B cell (primary cell): ENCODE measurements at regions not wholly inside any gene's neighbourhood (a gene's known extent, or its start where the extent isn't known, plus 50 kb on each side); places are given as distances from the start of the nearest gene placed in this dataset.

ENCODE experiments used
- ATAC-seq: fragments of 200-7000 bp; cut with Tn5 transposase; one replicate; pipeline ENCODE4 v1.10.0; 2021; ENCODE audit warnings: low read depth, mild to moderate bottlenecking, moderate number of reproducible peaks, moderate library complexity
- CTCF ChIA-PET: fragments of 350-600 bp; sonication (Branson Sonifier 250); formaldehyde crosslinking; loops from one replicate; lab custom pipeline; 2021; ENCODE audit warnings: antibody characterized with exemption, inconsistent platforms; lab: Charles Lee
- POLR2A ChIA-PET: fragments of 350-600 bp; sonication (Branson Sonifier 250); formaldehyde crosslinking; loops from one replicate; lab custom pipeline; 2021; ENCODE audit warnings: antibody characterized with exemption; lab: Charles Lee
- DNase-seq: peaks from one replicate; pipeline ENCODE4 v3.0.0; 2013
- H2AFZ ChIP-seq: 2 replicates; pipeline ENCODE4 v1.6.1; 2012; ENCODE audit warnings: mild to moderate bottlenecking, low read depth, low read length; ENCODE audit not compliant: insufficient read depth, poor library complexity, severe bottlenecking
- H3K27ac ChIP-seq, 2 donors: 1 replicate in 1 of 2; 2 replicates in 1 of 2; pipeline ENCODE4 v1.5.1; 2012 to 2013; ENCODE audit warnings: low read length in 2 of 2, mild to moderate bottlenecking in 2 of 2, moderate library complexity in 1 of 2
- H3K27me3 ChIP-seq, 4 experiments: fragments of 200-600 bp in 1 of 4; sonication (generic) in 1 of 4; replicated peaks in 1 of 4; 1 replicate in 2 of 4; 2 replicates in 2 of 4; pipeline versions ENCODE4 v1.6.1 to v1.7.0; 2013 to 2016; ENCODE audit warnings: low read length in 3 of 4, mild to moderate bottlenecking in 2 of 4, mixed read lengths in 1 of 4, moderate library complexity in 1 of 4; ENCODE audit not compliant: insufficient read depth in 4 of 4, control insufficient read depth in 3 of 4; ENCODE audit errors: control extremely low read depth in 1 of 4
- H3K36me3 ChIP-seq, 2 experiments: replicated peaks in 1 of 2; 1 replicate in 1 of 2; 2 replicates in 1 of 2; pipeline versions ENCODE4 v1.6.1 to v1.7.1; 2013; ENCODE audit warnings: low read length in 1 of 2; ENCODE audit not compliant: insufficient read depth in 2 of 2, control insufficient read depth in 1 of 2; ENCODE audit errors: control extremely low read depth in 1 of 2, extremely low read depth in 1 of 2
- H3K4me1 ChIP-seq, 2 donors: fragments of 200-600 bp in 1 of 2; sonication (generic) in 1 of 2; 1 replicate in 1 of 2; 2 replicates in 1 of 2; pipeline versions ENCODE4 v1.5.1 to v1.6.1; 2013 to 2017; ENCODE audit warnings: low read length in 2 of 2; ENCODE audit not compliant: control insufficient read depth in 2 of 2, insufficient read depth in 2 of 2
- H3K4me2 ChIP-seq: replicated peaks from 2 replicates; pipeline ENCODE3; 2012; ENCODE audit warnings: mild to moderate bottlenecking, low read depth, low read length; ENCODE audit not compliant: poor library complexity, severe bottlenecking
- H3K4me3 ChIP-seq, 5 experiments: fragments of 200-600 bp in 1 of 5; sonication (generic) in 1 of 5; 1 replicate in 3 of 5; 2 replicates in 2 of 5; pipeline versions ENCODE4 v1.5.1 to v1.7.0; 2011 to 2016; ENCODE audit warnings: low read length in 4 of 5, mild to moderate bottlenecking in 4 of 5, low read depth in 2 of 5, control low read depth in 1 of 5, moderate library complexity in 1 of 5; ENCODE audit not compliant: insufficient read depth in 1 of 5; ENCODE audit errors: control extremely low read depth in 1 of 5, extremely low read depth in 1 of 5
- H3K79me2 ChIP-seq: fragments of 200-600 bp; sonication (generic); one replicate; pipeline ENCODE4 v1.6.0; 2016; ENCODE audit warnings: low read length; ENCODE audit not compliant: control insufficient read depth, insufficient read depth
- H3K9ac ChIP-seq: fragments of 200-600 bp; sonication (generic); 2 replicates; pipeline ENCODE4 v1.6.1; 2017; ENCODE audit warnings: mild to moderate bottlenecking, low read length, moderate library complexity
- H3K9me3 ChIP-seq, 3 donors: one replicate each; pipeline versions ENCODE4 v1.6.1 to v1.7.1; 2013; ENCODE audit warnings: low read length in 2 of 3; ENCODE audit not compliant: control insufficient read depth in 2 of 3, insufficient read depth in 1 of 3; ENCODE audit errors: control extremely low read depth in 1 of 3
- H4K20me1 ChIP-seq: 2 replicates; pipeline ENCODE4 v1.6.0; 2012; ENCODE audit warnings: mild to moderate bottlenecking, low read length; ENCODE audit not compliant: insufficient read depth, control insufficient read depth, poor library complexity, severe bottlenecking
- H3K27ac Mint-ChIP-seq: one replicate; pipeline ENCODE4 v1.8.0; 2021; ENCODE audit warnings: mixed read lengths
- H3K27me3 Mint-ChIP-seq: one replicate; pipeline ENCODE4 v1.8.0; 2021; ENCODE audit warnings: mixed read lengths
- H3K4me1 Mint-ChIP-seq: one replicate; pipeline ENCODE4 v1.8.0; 2021; ENCODE audit warnings: mixed read lengths
- H3K4me3 Mint-ChIP-seq: one replicate; pipeline ENCODE4 v1.8.0; 2021; ENCODE audit warnings: mixed read lengths
- H3K9me3 Mint-ChIP-seq: one replicate; pipeline ENCODE4 v1.8.0; 2022; ENCODE audit warnings: mixed read lengths; ENCODE audit not compliant: insufficient read depth
- EZH2 ChIP-seq: IDR thresholded peaks from 2 replicates; pipeline ENCODE4 v1.6.1; 2012; ENCODE audit warnings: borderline replicate concordance, low read depth, mild to moderate bottlenecking, moderate library complexity, low read length; ENCODE audit not compliant: insufficient read depth, poor library complexity, severe bottlenecking
- WGBS: methylation state at CpG from one replicate; pipeline ENCODE4 v1.1.5; 2013; ENCODE audit warnings: missing lambda C conversion rate; ENCODE audit not compliant: insufficient coverage; 5-methylcytosine and 5-hydroxymethylcytosine counted together
- intact Hi-C: fragments of 100-400 bp; cut with micrococcal nuclease; formaldehyde crosslinking; loops from one replicate; pipeline ENCODE4 v1.10.0; 2022
- TF ChIP-seq, protein P1 (sequence below): fragments of 200-600 bp; IDR thresholded peaks from one replicate; pipeline ENCODE4 v1.8.0; 2022; ENCODE audit warnings: antibody characterized with exemption, mild to moderate bottlenecking

DNA sequence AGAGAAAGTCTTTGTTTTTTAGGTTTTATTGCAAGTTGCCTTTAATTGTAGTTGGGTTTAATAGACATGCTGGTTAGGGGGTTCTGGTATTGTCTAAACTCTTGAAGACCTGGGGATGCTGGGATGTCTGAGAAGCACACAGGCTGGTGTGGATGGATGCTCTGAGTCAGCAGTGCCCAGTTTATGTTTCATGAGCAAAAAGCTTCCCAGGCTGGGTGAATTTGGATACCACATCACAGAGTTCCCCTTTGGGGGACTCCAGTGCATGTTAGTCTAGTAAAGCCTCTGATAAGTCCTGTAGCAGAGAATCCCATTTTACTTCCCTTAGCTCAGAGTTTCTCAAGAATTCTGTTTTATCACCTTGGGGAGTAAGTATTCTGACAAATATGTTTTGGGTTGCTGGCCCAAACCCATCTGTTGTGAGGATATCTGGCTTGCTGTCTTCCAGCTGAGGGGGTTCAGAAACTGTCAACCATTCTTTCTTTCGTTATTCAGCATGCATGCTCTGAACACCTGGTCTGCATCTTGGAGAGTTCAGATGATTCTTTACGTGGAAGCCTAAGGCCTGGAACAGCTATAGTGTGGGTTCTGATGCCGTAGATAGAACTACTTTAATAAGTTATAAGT, 509.1 kb downstream of the VRK1 start:
- H3K9me3 Mint-ChIP-seq = no peaks in the 10 kb centered on the region
- Histone ChIP-seq H3K9me3 (no peaks in the 10 kb centered on the region), H3K4me3 (no peak overlapping the region), H3K27ac (no peak overlapping the region), H3K79me2 (no peaks in the 10 kb centered on the region), H3K36me3 (no peaks in the 10 kb centered on the region), H3K4me1 (no peaks in the 10 kb centered on the region), H3K27me3 (peaks cover 0 to 2% (median 0%) of the 10 kb centered on the region in 4 experiments), H4K20me1 (no peaks in the 10 kb centered on the region), H2AFZ (no peak overlapping the region), H3K4me2 (no peak overlapping the region), H3K9ac (no peak overlapping the region)
- H3K4me3 Mint-ChIP-seq = no peak overlapping the region
- ATAC-seq (no peak), DNase-seq (no peak)
- no peaks in the 10 kb centered on the region for H3K4me1 Mint-ChIP-seq
- intact Hi-C loops = no loop called here
- TF ChIP-seq, protein P1, sequence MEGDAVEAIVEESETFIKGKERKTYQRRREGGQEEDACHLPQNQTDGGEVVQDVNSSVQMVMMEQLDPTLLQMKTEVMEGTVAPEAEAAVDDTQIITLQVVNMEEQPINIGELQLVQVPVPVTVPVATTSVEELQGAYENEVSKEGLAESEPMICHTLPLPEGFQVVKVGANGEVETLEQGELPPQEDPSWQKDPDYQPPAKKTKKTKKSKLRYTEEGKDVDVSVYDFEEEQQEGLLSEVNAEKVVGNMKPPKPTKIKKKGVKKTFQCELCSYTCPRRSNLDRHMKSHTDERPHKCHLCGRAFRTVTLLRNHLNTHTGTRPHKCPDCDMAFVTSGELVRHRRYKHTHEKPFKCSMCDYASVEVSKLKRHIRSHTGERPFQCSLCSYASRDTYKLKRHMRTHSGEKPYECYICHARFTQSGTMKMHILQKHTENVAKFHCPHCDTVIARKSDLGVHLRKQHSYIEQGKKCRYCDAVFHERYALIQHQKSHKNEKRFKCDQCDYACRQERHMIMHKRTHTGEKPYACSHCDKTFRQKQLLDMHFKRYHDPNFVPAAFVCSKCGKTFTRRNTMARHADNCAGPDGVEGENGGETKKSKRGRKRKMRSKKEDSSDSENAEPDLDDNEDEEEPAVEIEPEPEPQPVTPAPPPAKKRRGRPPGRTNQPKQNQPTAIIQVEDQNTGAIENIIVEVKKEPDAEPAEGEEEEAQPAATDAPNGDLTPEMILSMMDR = no peak
- TF ChIP-seq EZH2 = no peak
- no peak overlapping the region for H3K27ac Mint-ChIP-seq
- ChIA-PET CTCF (no interaction called here), POLR2A (no interaction called here)
- no CpG with 5 or more reads among the region's 3 CpGs for WGBS
- no peaks in the 10 kb centered on the region for H3K27me3 Mint-ChIP-seq

DNA sequence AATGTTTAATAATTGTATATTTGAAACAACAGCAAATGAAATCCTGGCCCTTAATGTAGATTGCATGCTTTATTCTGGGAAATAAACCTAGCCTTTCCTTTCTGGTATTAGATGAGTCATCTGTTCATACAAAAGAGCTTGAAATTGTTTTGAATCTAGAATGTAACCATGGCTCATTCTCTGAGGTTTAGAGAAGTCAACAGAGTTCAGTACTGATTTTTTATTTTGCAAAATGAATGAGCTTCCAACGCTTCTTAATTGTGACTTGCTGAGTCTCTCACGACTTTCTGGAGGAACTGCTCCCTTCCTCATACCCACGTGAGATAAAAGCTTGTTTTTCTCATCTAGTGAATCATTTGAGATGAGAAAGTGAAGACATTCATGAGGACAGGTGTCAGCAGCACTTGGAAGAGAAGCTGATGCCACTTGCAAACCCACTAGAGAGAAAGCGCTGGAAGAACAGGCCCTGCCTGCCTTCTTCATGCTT, 509.6 kb downstream of the VRK1 start:
- ChIA-PET CTCF (interaction anchor here (1.0 kb wide), 1 partner anchor 9 kb away, joined by 6 read pairs; no protein-coding TSS in a partner anchor), POLR2A (no interaction called here)
- H3K27me3 Mint-ChIP-seq = no peaks in the 10 kb centered on the region
- Histone ChIP-seq H3K27me3 (peaks cover 0 to 2% (median 0%) of the 10 kb centered on the region in 4 experiments), H3K9ac (no peak overlapping the region), H3K4me1 (no peaks in the 10 kb centered on the region), H3K4me2 (no peak overlapping the region), H3K4me3 (no peak overlapping the region), H3K27ac (no peak overlapping the region), H2AFZ (no peak overlapping the region), H3K79me2 (no peaks in the 10 kb centered on the region), H3K9me3 (no peaks in the 10 kb centered on the region), H4K20me1 (no peaks in the 10 kb centered on the region), H3K36me3 (no peaks in the 10 kb centered on the region)
- H3K27ac Mint-ChIP-seq = no peak overlapping the region
- no peaks in the 10 kb centered on the region for H3K4me1 Mint-ChIP-seq
- intact Hi-C loops = no loop called here
- H3K4me3 Mint-ChIP-seq = no peak overlapping the region
- no peak for ATAC-seq
- 80% methylated on average over 1 of the region's 4 CpGs for WGBS
- peaks cover 2% of the 10 kb centered on the region for H3K9me3 Mint-ChIP-seq
- DNase-seq = no peak
- TF ChIP-seq, protein P1 = no peak
- no peak for TF ChIP-seq EZH2
